ENCODE measurements at regions not wholly inside any gene's neighbourhood (a gene's known extent, or its start where the extent isn't known, plus 50 kb on each side); places are given as distances from the start of the nearest gene placed in this dataset.

DNA sequence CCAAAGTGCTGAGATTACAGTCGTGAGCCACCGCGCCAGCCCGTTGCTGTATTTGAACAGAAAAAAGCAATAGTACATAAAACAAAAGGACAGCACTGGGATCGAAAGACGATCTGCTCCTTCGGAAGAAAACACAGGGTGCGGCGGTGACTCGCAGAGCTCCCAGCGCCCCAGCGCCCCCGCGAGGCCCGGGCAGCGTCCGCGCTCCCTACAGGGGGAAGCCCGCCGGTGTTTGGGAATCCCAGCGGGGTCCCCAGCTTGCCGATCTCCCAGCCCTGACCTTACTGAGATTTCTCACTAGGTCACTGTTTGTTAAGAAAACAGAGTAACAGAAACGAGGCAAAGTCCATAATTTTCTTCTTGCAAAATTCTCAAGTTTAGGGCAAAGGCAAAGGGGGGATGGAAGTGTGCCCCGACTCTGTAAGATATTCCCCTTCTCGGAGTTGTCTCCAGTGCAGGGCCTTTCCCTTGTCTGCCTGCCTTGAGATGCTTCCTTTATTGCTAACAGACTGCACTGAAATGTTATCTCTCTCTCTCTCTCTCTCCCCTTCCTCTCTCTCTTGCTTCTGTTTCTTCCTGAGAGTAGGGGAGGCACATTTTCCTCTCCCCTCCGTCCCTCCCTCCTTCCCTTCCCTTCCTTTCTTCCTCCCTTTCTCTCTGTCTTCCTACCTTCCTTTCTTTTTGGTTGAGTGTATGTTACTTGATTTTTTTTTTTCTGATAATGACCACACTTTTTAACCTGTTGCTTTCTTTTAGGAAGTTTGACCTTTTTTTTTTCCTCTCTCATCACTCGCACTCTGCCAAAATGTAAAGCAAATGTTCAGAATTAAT is 91.9 kb downstream of the TMEM30B start:
- intact Hi-C loops (cut with micrococcal nuclease), result no loop called here
- POLR2A ChIA-PET, result no interaction called here
- TF ChIP-seq, protein P1, sequence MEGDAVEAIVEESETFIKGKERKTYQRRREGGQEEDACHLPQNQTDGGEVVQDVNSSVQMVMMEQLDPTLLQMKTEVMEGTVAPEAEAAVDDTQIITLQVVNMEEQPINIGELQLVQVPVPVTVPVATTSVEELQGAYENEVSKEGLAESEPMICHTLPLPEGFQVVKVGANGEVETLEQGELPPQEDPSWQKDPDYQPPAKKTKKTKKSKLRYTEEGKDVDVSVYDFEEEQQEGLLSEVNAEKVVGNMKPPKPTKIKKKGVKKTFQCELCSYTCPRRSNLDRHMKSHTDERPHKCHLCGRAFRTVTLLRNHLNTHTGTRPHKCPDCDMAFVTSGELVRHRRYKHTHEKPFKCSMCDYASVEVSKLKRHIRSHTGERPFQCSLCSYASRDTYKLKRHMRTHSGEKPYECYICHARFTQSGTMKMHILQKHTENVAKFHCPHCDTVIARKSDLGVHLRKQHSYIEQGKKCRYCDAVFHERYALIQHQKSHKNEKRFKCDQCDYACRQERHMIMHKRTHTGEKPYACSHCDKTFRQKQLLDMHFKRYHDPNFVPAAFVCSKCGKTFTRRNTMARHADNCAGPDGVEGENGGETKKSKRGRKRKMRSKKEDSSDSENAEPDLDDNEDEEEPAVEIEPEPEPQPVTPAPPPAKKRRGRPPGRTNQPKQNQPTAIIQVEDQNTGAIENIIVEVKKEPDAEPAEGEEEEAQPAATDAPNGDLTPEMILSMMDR (IDR thresholded peaks at IDR 0.05), result no peak
- DNase-seq (peak; percentile 44), ATAC-seq (peak; percentile 64)
- peaks cover 9% of the 10 kb centered on the region for H3K4me1 Mint-ChIP-seq (ENCODE audit: low read depth)
- H3K27me3 Mint-ChIP-seq, result peaks cover 46% of the 10 kb centered on the region
- CTCF ChIA-PET, result no interaction called here
- H3K9me3 Mint-ChIP-seq, result no peaks in the 10 kb centered on the region
- no peaks in the 10 kb centered on the region for H3K36me3 Mint-ChIP-seq (ENCODE audit: low read depth)
- H3K4me3 Mint-ChIP-seq, result peak overlapping the region; percentile 50
- no peak overlapping the region for H3K27ac Mint-ChIP-seq

DNA sequence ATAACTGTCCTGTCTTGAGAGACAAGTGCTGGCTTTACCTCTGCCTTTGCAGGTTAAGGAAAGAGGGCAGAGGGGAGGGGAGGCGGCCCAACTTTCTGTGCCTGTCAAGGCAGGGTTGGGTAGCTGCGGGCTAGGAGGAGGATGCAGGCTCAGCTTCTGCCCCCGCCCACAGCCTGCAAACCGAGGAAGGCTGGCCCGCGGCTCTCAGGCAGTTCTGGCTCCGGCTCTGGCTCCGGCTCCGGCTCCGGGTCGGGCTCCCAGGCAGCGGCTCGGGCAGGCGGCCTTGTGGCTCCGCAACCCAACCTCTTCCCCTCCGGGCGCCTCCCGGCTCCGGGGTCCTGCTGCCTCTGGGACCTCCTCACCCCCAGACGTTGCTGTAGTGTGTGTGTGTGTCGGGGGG is 92.9 kb downstream of the TMEM30B start:
- Mint-ChIP-seq H3K4me3 (no peak overlapping the region), H3K9me3 (no peaks in the 10 kb centered on the region), H3K36me3 (ENCODE audit: low read depth) (no peaks in the 10 kb centered on the region), H3K27ac (no peak overlapping the region), H3K4me1 (ENCODE audit: low read depth) (peaks cover 17% of the 10 kb centered on the region), H3K27me3 (peaks cover 47% of the 10 kb centered on the region)
- intact Hi-C loops (cut with micrococcal nuclease), result no loop called here
- ChIA-PET CTCF (no interaction called here), POLR2A (no interaction called here)
- TF ChIP-seq, protein P1 (IDR thresholded peaks at IDR 0.05), result no peak
- ATAC-seq, result no peak
- DNase-seq, result no peak

DNA sequence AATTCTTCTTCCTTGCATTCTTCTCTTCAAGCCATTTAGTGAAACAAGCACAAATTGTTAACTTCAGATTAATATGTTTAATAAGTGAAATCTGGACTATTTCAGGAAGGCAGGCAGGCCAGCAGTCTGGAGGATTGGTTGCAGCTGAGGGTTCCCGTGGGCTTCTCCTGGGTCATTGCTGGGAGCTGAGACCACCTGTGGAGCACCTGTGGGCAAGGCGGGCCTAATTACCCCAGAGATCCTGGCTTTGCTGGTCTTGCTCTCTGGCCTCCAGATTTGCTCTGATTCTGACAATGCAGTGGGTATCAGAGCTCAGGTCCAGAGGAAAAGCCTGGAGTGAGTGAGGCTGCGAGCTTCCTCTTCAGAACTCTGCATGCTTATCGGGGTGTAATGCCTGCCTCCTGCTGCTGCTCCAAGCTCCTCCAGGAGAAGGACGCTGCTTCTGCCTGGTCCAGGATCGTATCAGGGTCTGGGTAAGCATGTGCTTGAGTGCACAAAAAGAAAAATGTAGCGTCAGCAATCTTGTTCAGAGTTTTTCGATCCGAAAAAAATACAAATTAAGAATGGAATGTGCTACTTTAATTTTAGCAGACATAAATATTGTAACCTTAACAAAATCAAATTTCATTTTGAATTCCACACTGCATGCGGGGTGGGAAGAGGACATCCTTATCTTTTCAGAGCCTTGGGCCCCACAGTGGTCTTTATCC is 93.8 kb downstream of the TMEM30B start:
- TF ChIP-seq, protein P1 (IDR thresholded peaks at IDR 0.05), result no peak
- intact Hi-C loops (cut with micrococcal nuclease), result no loop called here
- ChIA-PET POLR2A (no interaction called here), CTCF (no interaction called here)
- H3K27me3 Mint-ChIP-seq, result peaks cover 47% of the 10 kb centered on the region
- no peak for DNase-seq
- H3K36me3 Mint-ChIP-seq (ENCODE audit: low read depth), result no peaks in the 10 kb centered on the region
- no peaks in the 10 kb centered on the region for H3K9me3 Mint-ChIP-seq
- H3K4me3 Mint-ChIP-seq, result no peak overlapping the region
- H3K4me1 Mint-ChIP-seq (ENCODE audit: low read depth), result peaks cover 18% of the 10 kb centered on the region
- ATAC-seq, result no peak
- no peak overlapping the region for H3K27ac Mint-ChIP-seq

DNA sequence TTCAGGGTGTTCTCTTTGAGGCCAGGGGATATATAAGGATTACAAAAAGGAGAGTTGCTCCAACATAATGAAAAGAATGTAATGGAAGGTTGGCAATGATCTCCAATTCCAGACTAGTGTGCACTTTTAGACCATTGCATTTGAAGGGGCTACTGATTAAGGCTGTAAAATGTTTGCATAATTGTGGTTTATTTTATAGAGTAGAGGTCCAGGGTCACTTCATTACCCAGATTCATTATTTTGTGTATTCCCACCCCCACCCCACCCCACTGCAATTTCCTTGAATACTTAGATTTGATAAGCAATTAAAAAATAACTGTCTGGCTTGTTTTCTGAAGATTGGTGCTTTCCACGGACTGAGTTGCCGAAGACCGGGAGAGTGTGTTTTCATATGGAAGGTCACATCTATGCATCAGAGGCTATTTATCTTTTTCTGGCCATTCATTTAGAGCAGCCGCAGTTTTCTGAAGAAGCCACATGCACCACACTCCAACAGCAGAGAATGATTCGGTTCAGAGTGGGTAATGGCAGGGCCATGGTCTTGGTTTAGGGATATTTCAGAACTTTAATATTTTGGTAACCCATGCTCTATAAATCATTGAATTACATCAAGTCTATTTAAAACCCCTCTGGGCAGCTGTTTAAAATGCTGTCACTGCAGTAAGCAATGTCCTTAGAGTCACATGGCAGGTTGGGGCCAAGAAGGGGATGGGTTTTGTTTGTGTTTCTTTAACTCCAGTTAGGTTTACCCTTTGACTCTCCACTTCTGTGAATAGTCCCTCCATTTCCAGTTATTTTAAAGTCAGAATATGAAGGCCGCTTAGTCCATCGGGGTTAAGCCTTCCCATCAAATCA is 94.6 kb downstream of the TMEM30B start:
- TF ChIP-seq, protein P1 (IDR thresholded peaks at IDR 0.05), result no peak
- Mint-ChIP-seq H3K4me3 (no peak overlapping the region), H3K9me3 (no peaks in the 10 kb centered on the region), H3K4me1 (ENCODE audit: low read depth) (peaks cover 18% of the 10 kb centered on the region), H3K27ac (no peak overlapping the region), H3K36me3 (ENCODE audit: low read depth) (no peaks in the 10 kb centered on the region), H3K27me3 (peaks cover 42% of the 10 kb centered on the region)
- ATAC-seq, result no peak
- ChIA-PET CTCF (no interaction called here), POLR2A (no interaction called here)
- intact Hi-C loops (cut with micrococcal nuclease), result no loop called here
- DNase-seq, result no peak

All from activated CD8-positive, alpha-beta T cell treated with anti-CD3 and anti-CD28 coated beads for 36 hours (primary cell).